ENCODE measurements at regions not wholly inside any gene's neighbourhood (a gene's known extent, or its start where the extent isn't known, plus 50 kb on each side); places are given as distances from the start of the nearest gene placed in this dataset.

- no peak for TF ChIP-seq RAD21 (IDR thresholded peaks at IDR 0.05 in 1 of 2, conservative IDR thresholded peaks at IDR 0.05 in 1 of 2; ENCODE audit: low read depth in 2 of 2, low read length in 2 of 2)
- no peak for TF ChIP-seq KDM4A (IDR thresholded peaks at IDR 0.05; ENCODE audit: low read depth, low read length, severe bottlenecking)
- TF ChIP-seq EP300 (IDR thresholded peaks at IDR 0.05; ENCODE audit: borderline replicate concordance in 1 of 2, low read depth in 2 of 2, low read length in 2 of 2), result no peak
- no peak for TF ChIP-seq SAP30 (IDR thresholded peaks at IDR 0.05; ENCODE audit: insufficient read depth, insufficient replicate concordance, low read length)
- no peak for TF ChIP-seq CREB1 (IDR thresholded peaks at IDR 0.05)
- no peak for TF ChIP-seq SP1 (IDR thresholded peaks at IDR 0.05; ENCODE audit: low read depth, low read length)
- TF ChIP-seq YY1 (IDR thresholded peaks at IDR 0.05; ENCODE audit: low read depth, low read length), result no peak
- TF ChIP-seq ATF2 (IDR thresholded peaks at IDR 0.05; ENCODE audit: low read length), result no peak
- no peak for TF ChIP-seq E2F6 (IDR thresholded peaks at IDR 0.05)
Observed at GRCh38 chr2:103254611-103255010, 492.8 kb downstream of the TMEM182 start (continued).
